ENCODE measurements at regions not wholly inside any gene's neighbourhood (a gene's known extent, or its start where the extent isn't known, plus 50 kb on each side); places are given as distances from the start of the nearest gene placed in this dataset.

DNA sequence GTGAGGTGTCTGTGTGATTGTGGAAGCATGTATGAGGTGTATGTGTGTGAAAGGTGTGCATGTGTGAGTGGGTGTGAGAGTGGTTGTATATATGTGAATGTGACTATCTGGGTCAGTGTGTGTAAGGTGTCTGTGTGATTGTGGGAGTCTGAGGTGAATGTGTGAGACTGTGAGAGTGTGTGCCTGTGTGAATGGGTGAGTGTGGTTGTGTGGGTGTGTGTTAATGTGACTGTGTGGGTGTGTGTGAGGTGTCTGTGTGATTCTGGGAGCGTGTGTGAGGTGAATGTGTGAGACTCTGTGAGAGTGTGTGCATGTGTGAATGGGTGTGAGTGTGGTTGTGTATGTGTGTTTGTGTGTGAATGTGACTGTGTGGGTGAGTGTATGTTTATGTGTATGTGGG, 385.1 kb downstream of the TCERG1L start:
- ChIA-PET CTCF (no interaction called here), POLR2A (ENCODE audit: unreplicated experiment) (no interaction called here)
- no peaks in the 10 kb centered on the region for H3K27me3 ChIP-seq (ENCODE audit: low read length)
- H3K9ac ChIP-seq (ENCODE audit: low read length), result no peak overlapping the region
- H3K4me2 ChIP-seq (ENCODE audit: low read length), result no peak overlapping the region
- no peaks in the 10 kb centered on the region for H3K79me2 ChIP-seq (ENCODE audit: low read length)
- H2AFZ ChIP-seq (ENCODE audit: low read length), result no peak overlapping the region
- no peaks in the 10 kb centered on the region for H3K36me3 ChIP-seq (ENCODE audit: low read depth, low read length)
- no peak overlapping the region for H3K27ac ChIP-seq (ENCODE audit: low read length)
- no peaks in the 10 kb centered on the region for H3K4me1 ChIP-seq (ENCODE audit: insufficient read depth, low read length)
- TF ChIP-seq EZH2 (IDR thresholded peaks at IDR 0.05; ENCODE audit: low read length, unreplicated experiment) (no peak), EZH2phosphoT487 (IDR thresholded peaks at IDR 0.05; ENCODE audit: borderline replicate concordance, low read length) (no peak)
- TF ChIP-seq, protein P1, sequence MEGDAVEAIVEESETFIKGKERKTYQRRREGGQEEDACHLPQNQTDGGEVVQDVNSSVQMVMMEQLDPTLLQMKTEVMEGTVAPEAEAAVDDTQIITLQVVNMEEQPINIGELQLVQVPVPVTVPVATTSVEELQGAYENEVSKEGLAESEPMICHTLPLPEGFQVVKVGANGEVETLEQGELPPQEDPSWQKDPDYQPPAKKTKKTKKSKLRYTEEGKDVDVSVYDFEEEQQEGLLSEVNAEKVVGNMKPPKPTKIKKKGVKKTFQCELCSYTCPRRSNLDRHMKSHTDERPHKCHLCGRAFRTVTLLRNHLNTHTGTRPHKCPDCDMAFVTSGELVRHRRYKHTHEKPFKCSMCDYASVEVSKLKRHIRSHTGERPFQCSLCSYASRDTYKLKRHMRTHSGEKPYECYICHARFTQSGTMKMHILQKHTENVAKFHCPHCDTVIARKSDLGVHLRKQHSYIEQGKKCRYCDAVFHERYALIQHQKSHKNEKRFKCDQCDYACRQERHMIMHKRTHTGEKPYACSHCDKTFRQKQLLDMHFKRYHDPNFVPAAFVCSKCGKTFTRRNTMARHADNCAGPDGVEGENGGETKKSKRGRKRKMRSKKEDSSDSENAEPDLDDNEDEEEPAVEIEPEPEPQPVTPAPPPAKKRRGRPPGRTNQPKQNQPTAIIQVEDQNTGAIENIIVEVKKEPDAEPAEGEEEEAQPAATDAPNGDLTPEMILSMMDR (conservative IDR thresholded peaks at IDR 0.05; ENCODE audit: low read depth, low read length), result no peak
- no peaks in the 10 kb centered on the region for H3K9me2 ChIP-seq (replicated peaks; ENCODE audit: low read length)
- intact Hi-C loops (cut with micrococcal nuclease), result no loop called here
- no peaks in the 10 kb centered on the region for H4K20me1 ChIP-seq (ENCODE audit: low read length)
- H3K9me3 ChIP-seq (ENCODE audit: low read length), result no peaks in the 10 kb centered on the region
- no TSS peak for BruUV-seq (replicated peaks)
- ATAC-seq, result no peak
- H3K4me3 ChIP-seq (ENCODE audit: low read length), result no peak overlapping the region
- DNase-seq, result no peak
- no peaks in the 10 kb centered on the region for H3F3A ChIP-seq (ENCODE audit: low read length, unreplicated experiment)

DNA sequence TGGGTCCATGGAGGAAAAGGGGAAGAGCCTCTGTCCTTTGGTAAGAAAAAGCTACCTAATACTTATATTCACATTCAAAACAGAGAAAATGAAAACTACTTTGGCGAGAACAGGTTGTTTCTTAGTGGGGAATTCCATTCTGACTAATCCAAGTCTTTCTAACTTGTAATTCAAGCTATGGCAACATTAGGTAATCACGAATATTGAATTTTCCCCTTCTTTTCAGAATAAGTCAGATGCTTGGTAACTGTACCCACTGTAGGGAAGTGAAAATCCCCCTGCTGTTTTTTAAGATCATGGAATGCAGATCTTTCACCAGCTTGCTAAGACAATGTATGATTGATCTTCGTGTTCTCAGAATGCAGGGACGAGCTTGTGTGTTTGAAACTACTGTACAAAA, 384.4 kb downstream of the TCERG1L start:
- no peak for ATAC-seq
- DNase-seq, result no peak
- no peaks in the 10 kb centered on the region for H3F3A ChIP-seq (ENCODE audit: low read length, unreplicated experiment)
- H4K20me1 ChIP-seq (ENCODE audit: low read length), result no peaks in the 10 kb centered on the region
- ChIA-PET POLR2A (ENCODE audit: unreplicated experiment) (no interaction called here), CTCF (no interaction called here)
- no peak overlapping the region for H3K4me2 ChIP-seq (ENCODE audit: low read length)
- no peak overlapping the region for H3K9ac ChIP-seq (ENCODE audit: low read length)
- intact Hi-C loops (cut with micrococcal nuclease), result no loop called here
- H2AFZ ChIP-seq (ENCODE audit: low read length), result no peak overlapping the region
- no peaks in the 10 kb centered on the region for H3K27me3 ChIP-seq (ENCODE audit: low read length)
- no peaks in the 10 kb centered on the region for H3K79me2 ChIP-seq (ENCODE audit: low read length)
- H3K36me3 ChIP-seq (ENCODE audit: low read depth, low read length), result no peaks in the 10 kb centered on the region
- H3K4me3 ChIP-seq (ENCODE audit: low read length), result no peak overlapping the region
- H3K9me3 ChIP-seq (ENCODE audit: low read length), result no peaks in the 10 kb centered on the region
- TF ChIP-seq, protein P1 (conservative IDR thresholded peaks at IDR 0.05; ENCODE audit: low read depth, low read length), result no peak
- TF ChIP-seq EZH2 (IDR thresholded peaks at IDR 0.05; ENCODE audit: low read length, unreplicated experiment) (no peak), EZH2phosphoT487 (IDR thresholded peaks at IDR 0.05; ENCODE audit: borderline replicate concordance, low read length) (no peak)
- no peaks in the 10 kb centered on the region for H3K4me1 ChIP-seq (ENCODE audit: insufficient read depth, low read length)
- no TSS peak for BruUV-seq (replicated peaks)
- H3K27ac ChIP-seq (ENCODE audit: low read length), result no peak overlapping the region
- no peaks in the 10 kb centered on the region for H3K9me2 ChIP-seq (replicated peaks; ENCODE audit: low read length)

DNA sequence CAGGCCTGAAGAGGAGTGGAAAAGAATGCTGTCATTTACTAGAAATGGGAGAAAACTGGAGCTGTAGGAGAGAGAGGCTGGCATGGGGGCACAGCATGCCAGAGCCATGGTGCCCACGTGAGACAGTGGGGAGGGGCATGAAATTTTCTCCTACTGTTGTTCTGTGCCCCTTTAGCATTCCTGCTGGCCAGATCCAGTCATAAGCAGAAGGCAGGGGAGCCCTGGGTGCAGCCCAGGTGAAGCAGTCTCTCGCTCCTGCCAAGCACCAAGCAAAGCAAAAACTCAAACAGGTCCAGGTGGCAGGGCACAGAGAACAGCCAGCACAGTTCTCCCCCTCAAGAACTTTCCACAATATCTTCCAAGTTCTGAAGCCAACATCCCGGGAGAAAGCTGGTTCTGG, 383.2 kb downstream of the TCERG1L start:
- Histone ChIP-seq H3K4me1 (ENCODE audit: insufficient read depth, low read length) (no peaks in the 10 kb centered on the region), H3K79me2 (ENCODE audit: low read length) (no peaks in the 10 kb centered on the region), H3K27me3 (ENCODE audit: low read length) (no peaks in the 10 kb centered on the region), H4K20me1 (ENCODE audit: low read length) (no peaks in the 10 kb centered on the region), H3K4me3 (ENCODE audit: low read length) (no peak overlapping the region), H3K27ac (ENCODE audit: low read length) (no peak overlapping the region), H3K9me2 (replicated peaks; ENCODE audit: low read length) (no peaks in the 10 kb centered on the region), H2AFZ (ENCODE audit: low read length) (no peak overlapping the region), H3K9ac (ENCODE audit: low read length) (no peak overlapping the region), H3K9me3 (ENCODE audit: low read length) (no peaks in the 10 kb centered on the region), H3F3A (ENCODE audit: low read length, unreplicated experiment) (no peaks in the 10 kb centered on the region), H3K4me2 (ENCODE audit: low read length) (no peak overlapping the region), H3K36me3 (ENCODE audit: low read depth, low read length) (no peaks in the 10 kb centered on the region)
- TF ChIP-seq, protein P1 (conservative IDR thresholded peaks at IDR 0.05; ENCODE audit: low read depth, low read length), result no peak
- TF ChIP-seq EZH2phosphoT487 (IDR thresholded peaks at IDR 0.05; ENCODE audit: borderline replicate concordance, low read length) (no peak), EZH2 (IDR thresholded peaks at IDR 0.05; ENCODE audit: low read length, unreplicated experiment) (no peak)
- ATAC-seq (no peak), DNase-seq (no peak)
- BruUV-seq (replicated peaks), result no TSS peak
- intact Hi-C loops (cut with micrococcal nuclease), result no loop called here
- ChIA-PET CTCF (no interaction called here), POLR2A (ENCODE audit: unreplicated experiment) (no interaction called here)
